Neural progenitor cell (in vitro differentiated cells): ENCODE measurements at regions not wholly inside any gene's neighbourhood (a gene's known extent, or its start where the extent isn't known, plus 50 kb on each side); places are given as distances from the start of the nearest gene placed in this dataset.

ENCODE experiments used
- DNase-seq: peaks from one replicate; pipeline ENCODE4 v3.0.0-alpha.2; 2016; ENCODE audit warnings: low spot score
- H2AFZ ChIP-seq: fragments of 200-600 bp; sonication (generic); replicated peaks from 2 replicates; pipeline ENCODE4 v1.6.1; 2016; ENCODE audit warnings: antibody characterized with exemption
- H3F3A ChIP-seq: fragments of 200-600 bp; sonication (generic); 2 replicates; pipeline ENCODE4 v1.6.1; 2016; ENCODE audit warnings: antibody characterized with exemption, low read depth
- H3K27ac ChIP-seq: fragments of 200-600 bp; sonication (generic); 2 replicates; pipeline ENCODE4 v1.5.1; 2016; ENCODE audit warnings: mild to moderate bottlenecking
- H3K27me3 ChIP-seq: fragments of 200-600 bp; sonication (generic); 2 replicates; pipeline ENCODE4 v1.6.1; 2016; ENCODE audit warnings: mild to moderate bottlenecking, moderate library complexity
- H3K36me3 ChIP-seq: fragments of 200-600 bp; sonication (generic); 2 replicates; pipeline ENCODE4 v1.5.1; 2016
- H3K4me1 ChIP-seq: fragments of 200-600 bp; sonication (generic); 2 replicates; pipeline ENCODE4 v1.6.1; 2016; ENCODE audit warnings: mixed run types
- H3K4me2 ChIP-seq: fragments of 200-600 bp; sonication (generic); 2 replicates; pipeline ENCODE4 v1.6.1; 2016
- H3K4me3 ChIP-seq: fragments of 200-600 bp; sonication (generic); 2 replicates; pipeline ENCODE4 v1.5.1; 2016
- H3K79me2 ChIP-seq: fragments of 200-600 bp; sonication (generic); 2 replicates; pipeline ENCODE4 v1.6.1; 2016; ENCODE audit warnings: low read depth
- H3K9ac ChIP-seq: fragments of 200-600 bp; sonication (generic); 2 replicates; pipeline ENCODE4 v1.6.1; 2016
- H3K9me3 ChIP-seq: fragments of 200-600 bp; sonication (generic); 2 replicates; pipeline ENCODE4 v1.5.1; 2016; ENCODE audit warnings: low read depth
- H4K20me1 ChIP-seq: fragments of 200-600 bp; sonication (generic); 2 replicates; pipeline ENCODE4 v1.6.1; 2016; ENCODE audit warnings: low read depth
- H3K27ac Mint-ChIP-seq: 3 replicates; pipeline ENCODE4 v1.8.0; 2021; ENCODE audit warnings: mixed read lengths
- H3K27me3 Mint-ChIP-seq: 2 replicates; pipeline ENCODE4 v1.8.0; 2022; ENCODE audit warnings: low read depth, mild to moderate bottlenecking, inconsistent platforms, moderate library complexity, mixed read lengths; ENCODE audit not compliant: insufficient read depth
- H3K36me3 Mint-ChIP-seq: 3 replicates; pipeline ENCODE4 v1.8.0; 2021; ENCODE audit warnings: mixed read lengths
- H3K4me1 Mint-ChIP-seq: 3 replicates; pipeline ENCODE4 v1.8.0; 2021; ENCODE audit warnings: mixed read lengths
- H3K4me3 Mint-ChIP-seq: 3 replicates; pipeline ENCODE4 v1.8.0; 2021; ENCODE audit warnings: mild to moderate bottlenecking, moderate library complexity, mixed read lengths
- H3K9me3 Mint-ChIP-seq: 3 replicates; pipeline ENCODE4 v1.8.0; 2020; ENCODE audit warnings: mixed read lengths
- EZH2 ChIP-seq: fragments of 200-600 bp; sonication (generic); IDR thresholded peaks from 2 replicates; pipeline ENCODE4 v1.6.1; 2017; ENCODE audit warnings: antibody characterized with exemption, mild to moderate bottlenecking, moderate library complexity
- EZH2phosphoT487 ChIP-seq: fragments of 200-600 bp; sonication (generic); IDR thresholded peaks from 2 replicates; pipeline ENCODE4 v1.6.1; 2017; ENCODE audit warnings: antibody characterized with exemption
- TF ChIP-seq, protein P1 (sequence below): fragments of 200-600 bp; sonication (generic); IDR thresholded peaks from 2 replicates; pipeline ENCODE4 v1.5.1; 2017; ENCODE audit warnings: antibody characterized with exemption, mild to moderate bottlenecking

DNA sequence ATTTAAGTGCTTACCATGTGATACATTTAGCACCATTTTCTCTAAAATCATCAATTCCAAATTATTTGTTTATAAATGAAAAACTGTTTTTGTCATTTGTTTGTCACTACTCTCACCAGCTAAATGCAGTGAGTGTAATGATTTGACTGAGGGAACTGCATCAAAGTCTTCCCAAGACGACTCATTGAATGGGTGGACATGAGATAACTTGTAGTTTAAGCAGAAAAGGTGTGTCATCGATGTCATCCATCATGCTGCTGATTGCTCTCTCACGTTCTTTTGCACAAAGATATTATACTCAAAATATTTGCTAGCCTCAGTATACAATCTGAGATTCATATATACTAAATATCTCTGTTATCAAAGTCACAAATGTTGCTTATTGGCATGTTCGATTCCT lies 366.5 kb downstream of the IRS2 start:
- H3K4me1 Mint-ChIP-seq, result no peaks in the 10 kb centered on the region
- Histone ChIP-seq H3K27ac (no peak overlapping the region), H3K79me2 (no peaks in the 10 kb centered on the region), H2AFZ (no peak overlapping the region), H3F3A (no peaks in the 10 kb centered on the region), H3K9me3 (no peaks in the 10 kb centered on the region), H3K4me1 (no peaks in the 10 kb centered on the region), H3K4me2 (no peak overlapping the region), H4K20me1 (no peaks in the 10 kb centered on the region), H3K9ac (no peak overlapping the region), H3K27me3 (no peaks in the 10 kb centered on the region), H3K36me3 (no peaks in the 10 kb centered on the region), H3K4me3 (no peak overlapping the region)
- no peaks in the 10 kb centered on the region for H3K36me3 Mint-ChIP-seq
- H3K27ac Mint-ChIP-seq, result no peak overlapping the region
- H3K4me3 Mint-ChIP-seq, result no peak overlapping the region
- TF ChIP-seq, protein P1, sequence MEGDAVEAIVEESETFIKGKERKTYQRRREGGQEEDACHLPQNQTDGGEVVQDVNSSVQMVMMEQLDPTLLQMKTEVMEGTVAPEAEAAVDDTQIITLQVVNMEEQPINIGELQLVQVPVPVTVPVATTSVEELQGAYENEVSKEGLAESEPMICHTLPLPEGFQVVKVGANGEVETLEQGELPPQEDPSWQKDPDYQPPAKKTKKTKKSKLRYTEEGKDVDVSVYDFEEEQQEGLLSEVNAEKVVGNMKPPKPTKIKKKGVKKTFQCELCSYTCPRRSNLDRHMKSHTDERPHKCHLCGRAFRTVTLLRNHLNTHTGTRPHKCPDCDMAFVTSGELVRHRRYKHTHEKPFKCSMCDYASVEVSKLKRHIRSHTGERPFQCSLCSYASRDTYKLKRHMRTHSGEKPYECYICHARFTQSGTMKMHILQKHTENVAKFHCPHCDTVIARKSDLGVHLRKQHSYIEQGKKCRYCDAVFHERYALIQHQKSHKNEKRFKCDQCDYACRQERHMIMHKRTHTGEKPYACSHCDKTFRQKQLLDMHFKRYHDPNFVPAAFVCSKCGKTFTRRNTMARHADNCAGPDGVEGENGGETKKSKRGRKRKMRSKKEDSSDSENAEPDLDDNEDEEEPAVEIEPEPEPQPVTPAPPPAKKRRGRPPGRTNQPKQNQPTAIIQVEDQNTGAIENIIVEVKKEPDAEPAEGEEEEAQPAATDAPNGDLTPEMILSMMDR, result no peak
- TF ChIP-seq EZH2, result no peak
- no peak for TF ChIP-seq EZH2phosphoT487
- H3K9me3 Mint-ChIP-seq, result no peaks in the 10 kb centered on the region
- no peak for DNase-seq
- no peaks in the 10 kb centered on the region for H3K27me3 Mint-ChIP-seq

- H3K4me3 ChIP-seq, result no peak overlapping the region
- peaks cover under 1% of the 10 kb centered on the region for H3K4me1 ChIP-seq
- no peaks in the 10 kb centered on the region for H3K79me2 ChIP-seq
- peaks cover 8% of the 10 kb centered on the region for H3K4me1 Mint-ChIP-seq
- H3K27me3 Mint-ChIP-seq, result no peaks in the 10 kb centered on the region
- H3K9ac ChIP-seq, result no peak overlapping the region
- H4K20me1 ChIP-seq, result no peaks in the 10 kb centered on the region
- H3K36me3 ChIP-seq, result no peaks in the 10 kb centered on the region
- H3K4me2 ChIP-seq, result no peak overlapping the region
- H3K27ac Mint-ChIP-seq, result no peak overlapping the region
- DNase-seq, result no peak
- no peaks in the 10 kb centered on the region for H3K9me3 Mint-ChIP-seq
- H2AFZ ChIP-seq, result no peak overlapping the region
- H3K9me3 ChIP-seq, result no peaks in the 10 kb centered on the region
- no peak for TF ChIP-seq EZH2phosphoT487
- TF ChIP-seq, protein P1, result no peak
- no peak for TF ChIP-seq EZH2
- H3K27ac ChIP-seq, result no peak overlapping the region
- no peak overlapping the region for H3K4me3 Mint-ChIP-seq
- no peaks in the 10 kb centered on the region for H3K27me3 ChIP-seq
- H3K36me3 Mint-ChIP-seq, result no peaks in the 10 kb centered on the region
- H3F3A ChIP-seq, result no peaks in the 10 kb centered on the region
Observed at GRCh38 chr13:109418111-109418510, 368.3 kb downstream of the IRS2 start.

DNA sequence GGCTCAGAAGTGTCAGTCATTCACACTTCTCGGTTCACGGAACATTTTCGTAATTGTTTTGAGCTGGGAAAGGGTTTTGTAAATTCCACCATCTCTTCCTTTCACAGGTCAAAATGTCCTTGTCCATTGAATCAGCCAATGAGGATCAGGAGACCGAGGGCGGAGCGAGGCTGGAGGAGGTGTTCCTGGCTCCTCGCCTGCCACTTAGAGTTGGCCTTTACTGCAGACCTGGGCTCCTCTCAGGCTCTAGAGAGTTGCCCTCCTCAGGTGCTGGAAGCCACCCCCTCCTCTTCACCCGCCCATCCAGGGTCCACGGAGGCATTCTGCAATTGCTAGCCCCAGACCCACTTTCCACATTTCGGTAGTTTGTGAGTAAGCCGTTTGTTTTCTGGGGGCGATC lies 370.4 kb downstream of the IRS2 start:
- H3K27ac Mint-ChIP-seq, result no peak overlapping the region
- H3K4me1 Mint-ChIP-seq, result peaks cover 20% of the 10 kb centered on the region
- no peak overlapping the region for H3K4me3 Mint-ChIP-seq

More for the DNA sequence above, 370.4 kb downstream of the IRS2 start:
- Histone ChIP-seq H2AFZ (peak overlapping the region; percentile 19), H3K4me1 (peaks cover 11% of the 10 kb centered on the region), H4K20me1 (no peaks in the 10 kb centered on the region), H3K9me3 (no peaks in the 10 kb centered on the region), H3K4me2 (no peak overlapping the region), H3F3A (no peaks in the 10 kb centered on the region), H3K27me3 (no peaks in the 10 kb centered on the region), H3K79me2 (no peaks in the 10 kb centered on the region), H3K9ac (no peak overlapping the region), H3K36me3 (no peaks in the 10 kb centered on the region), H3K4me3 (no peak overlapping the region), H3K27ac (no peak overlapping the region)
- Mint-ChIP-seq H3K27me3 (no peaks in the 10 kb centered on the region), H3K9me3 (no peaks in the 10 kb centered on the region), H3K36me3 (no peaks in the 10 kb centered on the region)
- TF ChIP-seq, protein P1, result no peak
- TF ChIP-seq EZH2, result no peak
- no peak for TF ChIP-seq EZH2phosphoT487
- DNase-seq, result no peak
